ENCODE measurements at regions not wholly inside any gene's neighbourhood (a gene's known extent, or its start where the extent isn't known, plus 50 kb on each side); places are given as distances from the start of the nearest gene placed in this dataset.
A peak's percentile ranks its signal among the peaks of the same experiment; 100 is the strongest.

GRCh38 chr2:66324356-66324755 is 110.6 kb upstream of the MEIS1 start:
- in situ Hi-C loops (cut with MboI; ENCODE audit: low pct_ligation_motif_present in 1 of 4, low pct_unique_long_range_greater_than_20kb in 1 of 4, low sequenced_read_pairs in 3 of 4) (no loop called here), intact Hi-C loops (cut with DNase I; ENCODE audit: low total_unique reads) (no loop called here)
- Histone ChIP-seq H3K36me3 (no peaks in the 10 kb centered on the region), H3K4me3 (no peak overlapping the region), H3K27ac (peak overlapping the region in 1 of 4 donors; percentile 51), H3K27me3 (no peaks in the 10 kb centered on the region), H3K9me3 (no peaks in the 10 kb centered on the region), H3K4me1 (no peaks in the 10 kb centered on the region)
- 75 to 82% methylated on average over 6 of the region's 6 CpGs for WGBS, 2 donors (ENCODE audit: low coverage in 1 of 2)
- TF ChIP-seq EP300 (IDR thresholded peaks at IDR 0.05; ENCODE audit: low read depth), result no peak
- no peak for TF ChIP-seq POLR2AphosphoS5 (IDR thresholded peaks at IDR 0.05)
- TF ChIP-seq POLR2A (IDR thresholded peaks at IDR 0.05), result no peak
- TF ChIP-seq, protein P1, sequence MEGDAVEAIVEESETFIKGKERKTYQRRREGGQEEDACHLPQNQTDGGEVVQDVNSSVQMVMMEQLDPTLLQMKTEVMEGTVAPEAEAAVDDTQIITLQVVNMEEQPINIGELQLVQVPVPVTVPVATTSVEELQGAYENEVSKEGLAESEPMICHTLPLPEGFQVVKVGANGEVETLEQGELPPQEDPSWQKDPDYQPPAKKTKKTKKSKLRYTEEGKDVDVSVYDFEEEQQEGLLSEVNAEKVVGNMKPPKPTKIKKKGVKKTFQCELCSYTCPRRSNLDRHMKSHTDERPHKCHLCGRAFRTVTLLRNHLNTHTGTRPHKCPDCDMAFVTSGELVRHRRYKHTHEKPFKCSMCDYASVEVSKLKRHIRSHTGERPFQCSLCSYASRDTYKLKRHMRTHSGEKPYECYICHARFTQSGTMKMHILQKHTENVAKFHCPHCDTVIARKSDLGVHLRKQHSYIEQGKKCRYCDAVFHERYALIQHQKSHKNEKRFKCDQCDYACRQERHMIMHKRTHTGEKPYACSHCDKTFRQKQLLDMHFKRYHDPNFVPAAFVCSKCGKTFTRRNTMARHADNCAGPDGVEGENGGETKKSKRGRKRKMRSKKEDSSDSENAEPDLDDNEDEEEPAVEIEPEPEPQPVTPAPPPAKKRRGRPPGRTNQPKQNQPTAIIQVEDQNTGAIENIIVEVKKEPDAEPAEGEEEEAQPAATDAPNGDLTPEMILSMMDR (IDR thresholded peaks at IDR 0.05), result no peak
- DNase-seq, result no peak

GRCh38 chr2:66323406-66323805 is 111.5 kb upstream of the MEIS1 start:
- Histone ChIP-seq H3K27ac (peak overlapping the region in 1 of 4 donors; percentile 20), H3K4me1 (no peaks in the 10 kb centered on the region), H3K36me3 (no peaks in the 10 kb centered on the region), H3K9me3 (no peaks in the 10 kb centered on the region), H3K4me3 (no peak overlapping the region), H3K27me3 (no peaks in the 10 kb centered on the region)
- TF ChIP-seq POLR2AphosphoS5 (IDR thresholded peaks at IDR 0.05), result no peak
- no peak for TF ChIP-seq EP300 (IDR thresholded peaks at IDR 0.05; ENCODE audit: low read depth)
- TF ChIP-seq, protein P1 (IDR thresholded peaks at IDR 0.05), result no peak
- no peak for TF ChIP-seq POLR2A (IDR thresholded peaks at IDR 0.05)
- in situ Hi-C loops (cut with MboI; ENCODE audit: low pct_ligation_motif_present in 1 of 4, low pct_unique_long_range_greater_than_20kb in 1 of 4, low sequenced_read_pairs in 3 of 4) (no loop called here), intact Hi-C loops (cut with DNase I; ENCODE audit: low total_unique reads) (no loop called here)
- no peak for DNase-seq
- WGBS, 2 donors (ENCODE audit: low coverage in 1 of 2), result 65% methylated on average over 7 to 8 of the region's 8 CpGs

GRCh38 chr2:66322506-66323260 is 112.2 kb upstream of the MEIS1 start:
- TF ChIP-seq EP300 (IDR thresholded peaks at IDR 0.05; ENCODE audit: low read depth) (no peak), POLR2AphosphoS5 (IDR thresholded peaks at IDR 0.05) (no peak)
- Histone ChIP-seq H3K27me3 (no peaks in the 10 kb centered on the region), H3K36me3 (no peaks in the 10 kb centered on the region), H3K27ac (no peak overlapping the region), H3K4me3 (no peak overlapping the region), H3K4me1 (no peaks in the 10 kb centered on the region), H3K9me3 (no peaks in the 10 kb centered on the region)
- intact Hi-C loops (cut with DNase I; ENCODE audit: low total_unique reads) (no loop called here), in situ Hi-C loops (cut with MboI; ENCODE audit: low pct_ligation_motif_present in 1 of 4, low pct_unique_long_range_greater_than_20kb in 1 of 4, low sequenced_read_pairs in 3 of 4) (no loop called here)
- 64 to 70% methylated on average over 7 to 9 of the region's 9 CpGs for WGBS, 2 donors (ENCODE audit: low coverage in 1 of 2)
- no peak for DNase-seq

- Histone ChIP-seq H3K36me3 (no peaks in the 10 kb centered on the region), H3K4me3 (no peak overlapping the region), H3K9me3 (no peaks in the 10 kb centered on the region), H3K27ac (no peak overlapping the region), H3K27me3 (no peaks in the 10 kb centered on the region), H3K4me1 (no peaks in the 10 kb centered on the region)
- no peak for DNase-seq
- in situ Hi-C loops (cut with MboI; ENCODE audit: low pct_ligation_motif_present in 1 of 4, low pct_unique_long_range_greater_than_20kb in 1 of 4, low sequenced_read_pairs in 3 of 4) (no loop called here), intact Hi-C loops (cut with DNase I; ENCODE audit: low total_unique reads) (no loop called here)
- WGBS, 2 donors (ENCODE audit: low coverage in 1 of 2), result 68 to 71% methylated on average over 3 of the region's 3 CpGs
- no peak for TF ChIP-seq POLR2AphosphoS5 (IDR thresholded peaks at IDR 0.05)
- no peak for TF ChIP-seq POLR2A (IDR thresholded peaks at IDR 0.05)
- TF ChIP-seq, protein P1 (IDR thresholded peaks at IDR 0.05), result no peak
- no peak for TF ChIP-seq EP300 (IDR thresholded peaks at IDR 0.05; ENCODE audit: low read depth)
Observed at GRCh38 chr2:66318009-66318561, 116.8 kb upstream of the MEIS1 start.
